ENCODE measurements at regions not wholly inside any gene's neighbourhood (a gene's known extent, or its start where the extent isn't known, plus 50 kb on each side); places are given as distances from the start of the nearest gene placed in this dataset.
A peak's percentile ranks its signal among the peaks of the same experiment; 100 is the strongest.
"Not testable (repeated sequence)": the region's sequence is repeated elsewhere in the genome, so short reads cannot be mapped to it uniquely, and the experiment has no call there.

GRCh38 chr13:82467626-82468025, 1414.6 kb downstream of the SLITRK1 start:
- DNase-seq: peak; percentile 72

GRCh38 chr13:82459575-82459974, 1422.7 kb downstream of the SLITRK1 start:
- DNase-seq: not testable (repeated sequence)

GRCh38 chr13:82458169-82458568, 1424.1 kb downstream of the SLITRK1 start:
- no peak for DNase-seq

DNA sequence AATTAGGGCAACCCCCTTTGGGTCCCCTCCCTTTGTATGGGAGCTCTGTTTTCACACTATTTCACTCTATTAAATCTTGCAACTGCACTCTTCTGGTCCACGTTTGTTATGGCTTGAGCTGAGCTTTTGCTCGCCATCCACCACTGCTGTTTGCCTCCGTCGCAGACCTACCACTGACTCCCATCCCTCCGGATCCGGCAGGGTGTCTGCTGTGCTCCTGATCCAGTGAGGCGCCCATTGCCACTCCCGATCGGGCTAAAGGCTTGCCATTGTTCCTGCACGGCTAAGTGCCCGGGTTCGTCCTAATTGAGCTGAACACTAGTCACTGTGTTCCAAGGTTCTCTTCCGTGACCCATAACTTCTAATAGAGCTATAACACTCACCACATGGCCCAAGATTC, 1424.7 kb downstream of the SLITRK1 start:
- DNase-seq: not testable (repeated sequence)

DNA sequence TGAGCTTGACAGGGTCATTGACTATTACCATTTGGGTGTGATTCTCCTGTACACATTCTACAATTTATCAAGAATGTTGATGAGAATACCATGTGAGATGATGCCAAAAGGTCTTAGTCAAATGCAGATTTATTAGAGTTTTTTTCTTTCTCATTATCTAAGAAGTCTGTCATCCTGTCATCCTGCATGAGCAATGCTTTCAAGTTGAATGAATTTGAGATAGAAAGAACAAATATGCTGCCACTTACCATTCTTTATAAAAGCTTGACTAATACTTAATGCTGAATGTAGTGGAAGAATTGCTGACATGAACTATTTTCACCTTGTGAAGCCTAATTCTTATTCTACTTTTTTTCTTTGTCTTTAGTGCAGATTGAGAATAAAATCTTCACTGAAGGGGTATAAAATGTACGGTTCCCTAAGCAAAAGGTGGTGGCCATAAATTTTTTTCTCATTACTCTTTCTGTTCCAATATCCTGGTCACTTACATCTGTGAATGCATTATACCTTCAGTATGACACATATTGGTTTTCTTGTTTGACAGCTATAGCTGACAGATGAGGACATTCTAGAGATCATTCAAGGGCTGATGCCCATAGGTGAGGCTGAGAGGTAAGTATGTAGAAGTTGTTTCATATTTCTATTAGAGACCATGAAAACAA, 1434.7 kb downstream of the SLITRK1 start:
- no peak for DNase-seq

GRCh38 chr13:82439159-82439904, 1442.9 kb downstream of the SLITRK1 start:
- DNase-seq: peak; percentile 2

GRCh38 chr13:82438320-82438719, 1444.0 kb downstream of the SLITRK1 start:
- no peak for DNase-seq

- peak; percentile 27 for DNase-seq
Observed at GRCh38 chr13:82436099-82436585, 1446.1 kb downstream of the SLITRK1 start.

- DNase-seq: no peak
Observed at GRCh38 chr13:82432949-82433348, 1449.3 kb downstream of the SLITRK1 start.

GRCh38 chr13:82412749-82413148, 1469.5 kb downstream of the SLITRK1 start:
- no peak for DNase-seq

DNA sequence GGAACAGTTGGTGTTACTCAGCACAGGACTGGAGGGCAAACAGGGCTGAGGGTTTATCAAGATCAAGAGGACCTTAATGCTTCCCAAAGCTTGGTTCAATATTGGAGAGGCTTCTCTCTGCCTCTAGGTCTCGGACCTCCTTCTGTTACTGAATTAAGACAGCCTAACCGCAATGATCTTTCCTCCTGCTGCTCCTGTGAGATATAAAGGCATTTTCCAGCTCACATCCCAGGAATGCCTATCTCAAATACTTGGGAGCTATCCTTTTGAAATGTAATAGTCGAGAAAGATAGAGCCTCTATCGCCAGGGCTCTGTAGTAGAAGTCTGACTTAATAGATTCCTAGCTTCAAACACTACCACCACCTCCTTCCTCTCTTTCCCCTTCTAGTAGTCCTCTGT, 1475.0 kb downstream of the SLITRK1 start:
- DNase-seq: no peak

GRCh38 chr13:82374719-82375118, 1507.6 kb downstream of the SLITRK1 start:
- no peak for DNase-seq

- DNase-seq: no peak
Observed at GRCh38 chr13:82370316-82370715, 1512.0 kb downstream of the SLITRK1 start.

GRCh38 chr13:82364525-82364924, 1517.7 kb downstream of the SLITRK1 start:
- no peak for DNase-seq

GRCh38 chr13:82358284-82358683, 1524.0 kb downstream of the SLITRK1 start:
- DNase-seq: no peak

DNA sequence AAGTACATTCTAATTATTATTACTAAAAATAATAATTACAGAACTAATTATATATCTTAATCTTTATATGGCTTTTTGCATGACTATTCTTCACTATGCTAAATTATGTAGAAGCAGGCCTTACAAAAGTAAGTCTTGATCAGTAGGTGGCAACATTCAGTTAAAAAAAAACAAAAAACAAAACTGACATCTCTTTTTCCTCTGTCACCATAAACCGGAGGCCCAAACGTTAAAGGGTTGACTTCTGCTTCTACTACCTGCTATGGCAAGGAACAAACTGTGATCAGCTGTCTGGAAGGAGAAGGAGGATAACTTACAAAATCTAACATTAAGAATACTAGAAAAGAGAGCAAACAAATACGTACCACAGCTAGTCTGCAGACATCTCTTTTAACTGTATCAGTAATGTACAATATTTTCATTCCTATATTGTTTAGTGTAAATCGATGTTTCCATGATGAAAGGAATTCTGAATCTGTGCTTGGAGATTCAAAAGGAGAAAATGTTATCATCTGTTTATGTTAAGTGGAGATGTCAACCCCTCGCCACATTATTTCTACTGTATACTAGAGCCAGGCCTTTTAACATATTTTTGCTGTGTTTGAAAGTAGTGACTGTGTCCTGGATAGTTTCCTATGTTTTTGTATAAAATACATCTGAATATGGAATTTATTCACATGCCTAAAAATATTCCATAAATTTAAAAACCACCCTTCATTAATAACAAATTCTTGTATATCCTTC, 1525.4 kb downstream of the SLITRK1 start:
- peak; percentile 14 for DNase-seq

DNA sequence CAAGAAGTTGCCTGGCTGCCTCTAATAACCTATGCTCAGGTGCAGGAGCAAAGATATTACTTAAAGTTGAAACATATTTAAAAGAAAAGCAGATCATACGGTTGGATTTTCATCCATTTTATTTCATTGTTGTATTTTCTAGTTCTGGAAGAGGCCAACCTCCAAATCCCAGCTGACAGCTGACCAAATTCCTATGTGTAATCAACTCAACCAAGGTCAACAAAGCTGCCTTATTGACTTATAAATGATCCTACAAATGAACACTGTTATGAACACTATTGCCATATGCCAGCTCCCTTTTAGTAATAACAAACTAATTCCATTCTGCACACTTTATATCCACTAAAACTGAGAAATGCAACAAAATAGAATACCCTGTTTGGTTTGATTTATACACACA, 1537.4 kb downstream of the SLITRK1 start:
- peak; percentile 41 for DNase-seq

DNA sequence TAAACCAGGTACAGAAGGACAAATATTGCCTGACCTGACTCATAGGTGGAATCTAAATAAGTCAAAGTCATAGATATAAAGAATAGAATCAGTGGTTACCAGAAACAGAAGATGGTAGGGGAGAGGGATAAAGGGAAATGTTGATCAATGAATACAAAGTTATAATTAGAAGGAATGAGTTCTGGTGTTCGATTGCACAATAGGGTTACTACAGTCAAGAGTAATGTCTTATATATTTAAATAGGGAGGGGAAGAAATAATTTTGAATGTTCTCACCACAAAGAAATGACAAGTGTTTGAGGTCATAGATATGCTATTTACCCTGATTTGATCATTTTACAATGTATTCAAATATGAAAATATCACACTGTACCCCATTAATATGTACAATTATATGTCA, 1541.2 kb downstream of the SLITRK1 start:
- DNase-seq: peak; percentile 5

- DNase-seq: no peak
Observed at GRCh38 chr13:82330499-82330898, 1551.8 kb downstream of the SLITRK1 start.

DNA sequence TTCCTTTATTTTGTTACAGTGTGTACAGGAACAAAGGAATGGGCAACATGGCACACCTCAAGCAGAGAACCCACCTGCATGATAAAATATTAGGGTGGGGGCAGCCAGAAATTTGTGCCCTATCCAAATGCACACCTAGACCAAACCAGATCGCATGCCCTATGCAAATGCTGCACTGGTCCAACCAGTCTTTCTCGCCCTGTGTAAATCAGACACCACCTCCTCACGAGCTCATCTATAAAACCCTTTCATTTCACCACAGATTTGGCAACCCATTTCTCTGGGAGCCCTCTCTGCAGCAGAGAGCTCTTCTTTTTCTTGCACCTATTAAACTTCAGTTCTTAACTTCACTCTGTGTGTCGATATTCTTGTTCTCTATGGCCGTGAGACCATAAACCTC, 1559.2 kb downstream of the SLITRK1 start:
- no peak for DNase-seq

- no peak for DNase-seq
Observed at GRCh38 chr13:82305588-82305987, 1576.7 kb downstream of the SLITRK1 start.

DNA sequence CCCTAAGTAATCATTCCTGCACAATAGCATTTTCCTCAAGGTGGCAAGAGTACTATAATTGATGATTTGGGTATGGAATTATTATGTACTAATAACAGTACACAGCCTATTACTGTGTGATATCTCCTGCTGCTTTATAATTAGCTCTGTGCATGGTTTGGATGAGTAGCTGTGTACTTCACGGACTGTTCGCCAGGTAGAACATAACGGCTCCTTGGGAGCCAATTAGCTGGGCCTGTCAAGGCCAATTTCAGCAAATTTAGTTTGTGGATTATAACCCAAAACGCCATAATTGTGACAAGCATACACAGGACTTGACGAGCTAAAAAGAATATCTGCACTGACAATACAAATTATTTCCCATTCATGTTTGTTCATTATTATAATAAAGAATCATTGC, 1584.2 kb downstream of the SLITRK1 start:
- peak; percentile 81 for DNase-seq

GRCh38 chr13:82294226-82294625, 1588.0 kb downstream of the SLITRK1 start:
- no peak for DNase-seq

DNA sequence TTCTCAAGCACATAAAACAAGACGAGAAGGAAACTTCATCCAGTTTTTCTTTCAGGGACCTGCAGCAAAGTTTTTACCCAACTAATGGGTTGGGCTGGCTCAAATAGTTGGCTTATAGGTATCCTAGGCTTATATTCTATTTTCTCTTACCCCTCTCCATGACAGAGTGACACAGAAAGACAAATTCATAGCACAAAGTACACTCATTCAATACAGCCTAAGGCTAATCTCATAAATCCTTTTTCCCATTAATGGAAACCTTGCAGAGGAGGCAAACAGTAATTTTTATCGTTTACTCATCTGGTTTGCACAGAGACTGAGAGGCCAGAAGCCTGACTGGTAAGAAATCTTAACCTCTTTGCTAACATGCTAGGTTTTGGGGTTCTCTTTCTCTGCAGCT, 1589.9 kb downstream of the SLITRK1 start:
- DNase-seq: peak; percentile 56
